Fibroblast of villous mesenchyme (primary cell): ENCODE measurements at regions not wholly inside any gene's neighbourhood (a gene's known extent, or its start where the extent isn't known, plus 50 kb on each side); places are given as distances from the start of the nearest gene placed in this dataset.

ENCODE experiments used
- DNase-seq: peaks from one replicate; pipeline ENCODE4 v3.0.0-alpha.2; 2010; ENCODE audit warnings: low read depth
- H3K4me3 ChIP-seq: 2 replicates; pipeline ENCODE4 v1.5.1; 2011; ENCODE audit warnings: low read depth, mild to moderate bottlenecking, low read length
- TF ChIP-seq, protein P1 (sequence below): IDR thresholded peaks from 2 replicates; pipeline ENCODE4 v1.5.1; 2012; ENCODE audit warnings: low read depth, mild to moderate bottlenecking, low read length; ENCODE audit not compliant: insufficient read depth

DNA sequence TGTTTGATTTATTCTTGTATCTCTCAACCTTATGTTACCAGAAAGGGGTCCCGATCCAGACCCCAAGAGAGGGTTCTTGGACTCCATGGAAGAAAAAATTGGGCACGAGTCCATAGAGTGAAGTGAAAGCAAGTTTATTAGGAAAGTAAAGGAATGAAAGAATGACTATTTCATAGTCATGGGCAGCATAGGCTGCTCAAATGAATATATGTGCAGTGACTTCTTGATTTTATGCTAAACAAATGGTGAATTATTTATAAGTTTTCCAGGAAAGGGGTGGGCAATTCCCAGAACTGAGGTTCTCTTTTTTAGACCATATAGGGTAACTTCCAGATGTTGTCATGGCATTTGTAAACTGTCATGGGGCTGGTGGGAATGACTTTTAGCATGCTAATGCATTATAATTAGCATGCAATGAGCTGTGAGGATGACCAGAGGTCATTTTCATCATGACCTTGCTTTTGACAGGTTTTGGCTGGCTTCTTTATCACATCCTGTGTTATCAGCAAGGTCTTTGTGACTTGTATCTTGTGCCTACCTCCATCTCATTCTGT is 832.4 kb upstream of the CDH2 start:
- DNase-seq = no peak
- no peak overlapping the region for H3K4me3 ChIP-seq
- TF ChIP-seq, protein P1, sequence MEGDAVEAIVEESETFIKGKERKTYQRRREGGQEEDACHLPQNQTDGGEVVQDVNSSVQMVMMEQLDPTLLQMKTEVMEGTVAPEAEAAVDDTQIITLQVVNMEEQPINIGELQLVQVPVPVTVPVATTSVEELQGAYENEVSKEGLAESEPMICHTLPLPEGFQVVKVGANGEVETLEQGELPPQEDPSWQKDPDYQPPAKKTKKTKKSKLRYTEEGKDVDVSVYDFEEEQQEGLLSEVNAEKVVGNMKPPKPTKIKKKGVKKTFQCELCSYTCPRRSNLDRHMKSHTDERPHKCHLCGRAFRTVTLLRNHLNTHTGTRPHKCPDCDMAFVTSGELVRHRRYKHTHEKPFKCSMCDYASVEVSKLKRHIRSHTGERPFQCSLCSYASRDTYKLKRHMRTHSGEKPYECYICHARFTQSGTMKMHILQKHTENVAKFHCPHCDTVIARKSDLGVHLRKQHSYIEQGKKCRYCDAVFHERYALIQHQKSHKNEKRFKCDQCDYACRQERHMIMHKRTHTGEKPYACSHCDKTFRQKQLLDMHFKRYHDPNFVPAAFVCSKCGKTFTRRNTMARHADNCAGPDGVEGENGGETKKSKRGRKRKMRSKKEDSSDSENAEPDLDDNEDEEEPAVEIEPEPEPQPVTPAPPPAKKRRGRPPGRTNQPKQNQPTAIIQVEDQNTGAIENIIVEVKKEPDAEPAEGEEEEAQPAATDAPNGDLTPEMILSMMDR = no peak

DNA sequence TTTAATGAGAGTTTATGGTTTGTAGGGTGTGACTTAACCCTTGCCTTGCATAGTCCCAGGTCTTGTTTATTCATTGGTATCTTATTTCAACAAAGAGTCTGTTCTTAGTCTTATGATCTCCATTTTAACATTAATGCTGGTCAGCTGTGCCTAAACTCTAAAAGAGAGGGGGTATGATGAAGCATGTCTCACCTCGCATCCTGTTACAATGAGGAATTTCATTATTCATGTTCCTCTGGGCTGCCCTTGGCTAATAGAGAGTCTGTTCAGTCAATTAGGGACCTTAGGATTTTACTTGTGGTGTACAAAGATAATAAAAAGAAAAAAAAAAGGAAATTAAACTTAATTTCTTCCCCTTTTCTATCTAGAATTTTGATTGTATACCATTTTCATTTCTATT is 831.9 kb upstream of the CDH2 start:
- TF ChIP-seq, protein P1 = no peak
- no peak overlapping the region for H3K4me3 ChIP-seq
- no peak for DNase-seq

- TF ChIP-seq, protein P1 = no peak
- DNase-seq = no peak
- H3K4me3 ChIP-seq = no peak overlapping the region
Measured at GRCh38 chr18:29007986-29008654, 831.2 kb upstream of the CDH2 start.

- H3K4me3 ChIP-seq = no peak overlapping the region
- no peak for DNase-seq
- TF ChIP-seq, protein P1 = no peak
Measured at GRCh38 chr18:29004921-29005320, 828.0 kb upstream of the CDH2 start.

DNA sequence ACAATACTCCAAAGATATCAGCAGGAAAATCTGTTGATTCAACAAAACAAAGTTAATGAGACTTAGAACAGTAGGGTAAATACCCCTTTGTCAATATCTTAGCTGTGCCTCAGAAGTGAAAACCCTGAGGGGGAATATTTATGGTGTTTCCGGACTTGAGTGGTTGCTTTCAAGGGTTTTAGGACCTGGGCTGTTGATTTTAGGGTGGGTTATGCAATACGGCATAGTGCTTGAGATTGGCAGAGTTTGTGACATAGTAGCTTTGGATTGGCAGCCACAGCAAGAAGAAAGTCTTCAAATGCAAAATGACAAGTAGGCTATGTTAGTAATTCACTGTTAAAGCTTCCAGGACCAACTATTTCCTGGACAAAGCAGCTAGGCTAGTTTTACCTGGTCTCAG is 826.3 kb upstream of the CDH2 start:
- H3K4me3 ChIP-seq = no peak overlapping the region
- no peak for DNase-seq
- TF ChIP-seq, protein P1 = no peak

DNA sequence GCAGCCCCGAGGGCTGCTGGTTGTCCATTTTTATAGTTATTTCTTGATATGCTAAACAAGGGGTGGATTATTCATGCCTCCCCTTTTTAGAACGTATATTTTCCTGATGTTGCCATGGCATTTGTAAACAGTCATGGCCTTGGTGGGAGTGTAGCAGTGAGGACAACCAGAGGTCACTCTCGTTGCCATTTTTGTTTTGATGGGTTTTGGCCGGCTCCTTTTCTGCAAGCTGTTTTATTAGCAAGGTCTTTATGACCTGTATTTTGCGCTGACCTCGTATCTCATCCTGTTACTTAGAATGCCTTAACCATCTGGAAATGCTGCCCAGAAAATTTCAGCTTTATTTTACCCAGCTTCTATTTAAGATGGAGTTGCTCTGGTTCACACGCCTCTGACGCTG is 825.8 kb upstream of the CDH2 start:
- TF ChIP-seq, protein P1 = no peak
- no peak overlapping the region for H3K4me3 ChIP-seq
- peak; percentile 53 for DNase-seq

GRCh38 chr18:28999726-29000125 is 822.8 kb upstream of the CDH2 start:
- H3K4me3 ChIP-seq = no peak overlapping the region
- TF ChIP-seq, protein P1 = no peak
- no peak for DNase-seq
